RWPE2 (cell line): ENCODE measurements at regions not wholly inside any gene's neighbourhood (a gene's known extent, or its start where the extent isn't known, plus 50 kb on each side); places are given as distances from the start of the nearest gene placed in this dataset.
A peak's percentile ranks its signal among the peaks of the same experiment; 100 is the strongest.

Experiments used
- ATAC-seq: fragments of 200-7000 bp; cut with Tn5 transposase; 3 replicates; pipeline ENCODE4 v1.9.1; 2021; ENCODE audit warnings: low read depth
- DNase-seq: peaks from one replicate; pipeline ENCODE4 v3.0.0-alpha.2; 2020; ENCODE audit warnings: low spot score
- H3K27ac ChIP-seq: fragments of 450-650 bp; 2 replicates; pipeline ENCODE4 v1.5.1; 2017; ENCODE audit warnings: mild to moderate bottlenecking; ENCODE audit not compliant: poor library complexity, severe bottlenecking
- H3K27me3 ChIP-seq: fragments of 250-450 bp; sonication (Bioruptor Pico); 2 replicates; pipeline ENCODE4 v1.5.1; 2021; ENCODE audit warnings: mild to moderate bottlenecking, moderate library complexity; ENCODE audit not compliant: insufficient read depth, poor library complexity, severe bottlenecking
- H3K36me3 ChIP-seq: fragments of 250-450 bp; sonication (Bioruptor Pico); 2 replicates; pipeline ENCODE4 v1.5.1; 2020; ENCODE audit warnings: low read depth, mild to moderate bottlenecking, moderate library complexity
- H3K4me1 ChIP-seq: fragments of 250-450 bp; sonication (Bioruptor Pico); 2 replicates; pipeline ENCODE4 v1.5.1; 2021; ENCODE audit warnings: mild to moderate bottlenecking, moderate library complexity; ENCODE audit not compliant: insufficient read depth, poor library complexity, severe bottlenecking
- H3K4me3 ChIP-seq: fragments of 250-450 bp; sonication (Bioruptor Pico); 2 replicates; pipeline ENCODE4 v1.5.1; 2021; ENCODE audit warnings: mild to moderate bottlenecking, moderate library complexity; ENCODE audit not compliant: severe bottlenecking
- H3K9me3 ChIP-seq: fragments of 250-450 bp; sonication (Bioruptor Pico); 2 replicates; pipeline ENCODE4 v1.5.1; 2021; ENCODE audit warnings: mild to moderate bottlenecking, moderate library complexity; ENCODE audit not compliant: severe bottlenecking
- CTCF ChIP-seq: fragments of 450-650 bp; IDR thresholded peaks from one replicate; pipeline ENCODE4 v1.5.1; 2017; ENCODE audit warnings: mild to moderate bottlenecking, moderate library complexity; ENCODE audit not compliant: poor library complexity, severe bottlenecking

- Histone ChIP-seq H3K36me3 (no peaks in the 10 kb centered on the region), H3K27me3 (peaks cover 31% of the 10 kb centered on the region), H3K4me3 (no peak overlapping the region), H3K27ac (no peak overlapping the region), H3K4me1 (no peaks in the 10 kb centered on the region), H3K9me3 (no peaks in the 10 kb centered on the region)
- TF ChIP-seq CTCF, result peak; percentile 39
- 0 out of 3 replicates have a peak, but pooled peaks have one; percentile 40 for ATAC-seq
- no peak for DNase-seq
Measured at GRCh38 chr5:8394965-8395364, 526.0 kb downstream of the MTRR start.

- DNase-seq, result no peak
- H3K9me3 ChIP-seq, result no peaks in the 10 kb centered on the region
Measured at GRCh38 chr5:8396246-8396645, 527.3 kb downstream of the MTRR start.

GRCh38 chr5:8396756-8397155 lies 527.8 kb downstream of the MTRR start:
- no peaks in the 10 kb centered on the region for H3K9me3 ChIP-seq
- no peak for DNase-seq
- no peak for TF ChIP-seq CTCF
- peaks cover 35% of the 10 kb centered on the region for H3K27me3 ChIP-seq
- no peaks in the 10 kb centered on the region for H3K36me3 ChIP-seq
- no peak overlapping the region for H3K27ac ChIP-seq
- no peak overlapping the region for H3K4me3 ChIP-seq
- no peaks in the 10 kb centered on the region for H3K4me1 ChIP-seq
- ATAC-seq, result no peak; the same call in 2 of the 3 replicates

More at GRCh38 chr5:8396246-8396645, 527.3 kb downstream of the MTRR start:
- no peak for ATAC-seq
- no peak overlapping the region for H3K4me3 ChIP-seq
- H3K4me1 ChIP-seq, result no peaks in the 10 kb centered on the region
- peaks cover 32% of the 10 kb centered on the region for H3K27me3 ChIP-seq
- no peak for TF ChIP-seq CTCF
- H3K36me3 ChIP-seq, result no peaks in the 10 kb centered on the region
- H3K27ac ChIP-seq, result no peak overlapping the region

DNA sequence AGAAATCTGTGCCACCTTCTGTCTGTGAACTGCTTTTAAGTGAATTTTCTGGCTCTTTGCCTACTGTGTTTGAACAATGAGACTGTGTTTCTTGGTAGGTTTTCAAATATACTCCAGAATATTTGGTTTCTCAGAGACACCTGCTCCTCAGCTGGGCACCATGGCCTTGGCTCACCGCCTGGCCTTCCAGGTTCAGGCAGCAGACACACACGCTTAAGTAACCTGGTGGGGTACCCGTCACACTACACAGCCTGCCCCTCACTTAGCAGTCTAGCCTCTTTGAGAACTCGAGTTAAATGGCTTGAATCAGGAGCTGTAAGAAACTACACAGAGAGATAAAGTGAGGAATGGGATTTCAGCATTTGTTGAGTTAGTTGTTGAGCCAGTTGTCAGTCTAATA lies 530.5 kb downstream of the MTRR start:
- H3K27me3 ChIP-seq, result peaks cover 18% of the 10 kb centered on the region
- H3K4me3 ChIP-seq, result no peak overlapping the region
- DNase-seq, result no peak
- H3K27ac ChIP-seq, result no peak overlapping the region
- H3K4me1 ChIP-seq, result no peaks in the 10 kb centered on the region
- no peaks in the 10 kb centered on the region for H3K36me3 ChIP-seq
- peak; percentile 25; the same call in 1 of the 3 replicates for ATAC-seq
- no peaks in the 10 kb centered on the region for H3K9me3 ChIP-seq
- no peak for TF ChIP-seq CTCF

DNA sequence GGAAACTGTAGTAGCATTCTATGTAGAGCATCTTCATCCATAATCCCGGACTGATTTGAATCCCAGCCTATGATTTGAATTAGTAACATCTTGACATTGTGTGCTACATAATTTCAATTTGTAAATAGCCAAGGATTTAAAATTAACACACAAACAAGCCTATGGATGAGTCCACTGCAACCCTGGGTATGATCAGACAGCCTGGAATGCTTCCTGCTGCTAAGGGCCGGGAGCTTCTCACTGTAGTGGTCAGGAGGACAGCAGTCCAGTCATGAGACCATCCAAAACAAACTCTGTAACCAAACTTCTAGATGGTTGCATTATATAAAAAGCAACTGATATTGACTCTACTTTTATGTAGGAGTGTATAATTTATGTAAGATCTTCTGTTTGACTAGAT lies 539.3 kb downstream of the MTRR start:
- DNase-seq, result no peak
- no peak overlapping the region for H3K4me3 ChIP-seq
- TF ChIP-seq CTCF, result no peak
- H3K27me3 ChIP-seq, result peaks cover 8% of the 10 kb centered on the region
- no peaks in the 10 kb centered on the region for H3K9me3 ChIP-seq
- H3K27ac ChIP-seq, result no peak overlapping the region
- no peaks in the 10 kb centered on the region for H3K36me3 ChIP-seq
- no peaks in the 10 kb centered on the region for H3K4me1 ChIP-seq
- ATAC-seq, result no peak
